Astrocyte (in vitro differentiated cells and primary cell): ENCODE measurements at regions not wholly inside any gene's neighbourhood (a gene's known extent, or its start where the extent isn't known, plus 50 kb on each side); places are given as distances from the start of the nearest gene placed in this dataset.

ENCODE experiments used
- DNase-seq: peaks from one replicate; pipeline ENCODE4 v3.0.0-alpha.2; 2010; ENCODE audit warnings: low read depth
- FAIRE-seq: peaks from 2 replicates; lab custom pipeline; 2011; peaks lifted over from hg19 to GRCh38; lab: Jason Lieb, UNC
- H2AFZ ChIP-seq: 2 replicates; pipeline ENCODE4 v1.6.0; 2012; ENCODE audit warnings: low read depth, low read length, inconsistent platforms
- H3K27ac ChIP-seq: 2 replicates; pipeline ENCODE4 v1.5.1; 2011; ENCODE audit warnings: low read depth, low read length, inconsistent platforms
- H3K27me3 ChIP-seq: 2 replicates; pipeline ENCODE4 v1.6.0; 2011; ENCODE audit warnings: low read length, inconsistent platforms; ENCODE audit not compliant: insufficient read depth
- H3K36me3 ChIP-seq: 2 replicates; pipeline ENCODE4 v1.5.1; 2011; ENCODE audit warnings: low read length, inconsistent platforms; ENCODE audit not compliant: insufficient read depth
- H3K4me1 ChIP-seq: 2 replicates; pipeline ENCODE4 v1.5.1; 2011; ENCODE audit warnings: low read length, inconsistent platforms; ENCODE audit not compliant: insufficient read depth
- H3K4me2 ChIP-seq: 2 replicates; pipeline ENCODE4 v1.6.0; 2012; ENCODE audit warnings: low read length, inconsistent platforms
- H3K4me3 ChIP-seq: 2 replicates; pipeline ENCODE4 v1.5.1; 2011; ENCODE audit warnings: low read depth, mild to moderate bottlenecking, low read length, inconsistent platforms; ENCODE audit not compliant: insufficient read depth
- H3K79me2 ChIP-seq: 2 replicates; pipeline ENCODE4 v1.6.0; 2012; ENCODE audit warnings: mild to moderate bottlenecking, low read length, inconsistent platforms; ENCODE audit not compliant: insufficient read depth
- H3K9ac ChIP-seq: 2 replicates; pipeline ENCODE4 v1.6.0; 2012; ENCODE audit warnings: mild to moderate bottlenecking, low read length, inconsistent platforms
- H3K9me3 ChIP-seq: 2 replicates; pipeline ENCODE4 v1.5.1; 2012; ENCODE audit warnings: low read depth, mild to moderate bottlenecking, low read length, inconsistent platforms; ENCODE audit not compliant: insufficient read depth
- H4K20me1 ChIP-seq: 2 replicates; pipeline ENCODE4 v1.6.0; 2012; ENCODE audit warnings: low read length, inconsistent platforms; ENCODE audit not compliant: insufficient read depth
- H3K27ac Mint-ChIP-seq: one replicate; pipeline ENCODE4 v1.8.0; 2021; ENCODE audit warnings: mild to moderate bottlenecking, mixed read lengths; ENCODE audit not compliant: unreplicated experiment
- H3K27me3 Mint-ChIP-seq: one replicate; pipeline ENCODE4 v1.8.0; 2021; ENCODE audit warnings: low read depth, mixed read lengths; ENCODE audit not compliant: unreplicated experiment
- H3K36me3 Mint-ChIP-seq: one replicate; pipeline ENCODE4 v1.8.0; 2021; ENCODE audit warnings: low read depth, mixed read lengths; ENCODE audit not compliant: unreplicated experiment
- H3K4me1 Mint-ChIP-seq: one replicate; pipeline ENCODE4 v1.8.0; 2021; ENCODE audit warnings: low read depth, mixed read lengths; ENCODE audit not compliant: unreplicated experiment
- H3K4me3 Mint-ChIP-seq: one replicate; pipeline ENCODE4 v1.8.0; 2021; ENCODE audit warnings: mild to moderate bottlenecking, moderate library complexity, mixed read lengths; ENCODE audit not compliant: unreplicated experiment
- H3K9me3 Mint-ChIP-seq: one replicate; pipeline ENCODE4 v1.8.0; 2021; ENCODE audit warnings: mild to moderate bottlenecking, mixed read lengths; ENCODE audit not compliant: unreplicated experiment
- CTCF ChIP-seq: IDR thresholded peaks from 2 replicates; pipeline ENCODE4 v1.5.1; 2011; ENCODE audit warnings: low read depth, mild to moderate bottlenecking, inconsistent platforms, low read length, moderate library complexity; ENCODE audit not compliant: insufficient read depth
- EZH2 ChIP-seq: IDR thresholded peaks from 2 replicates; pipeline ENCODE4 v1.6.1; 2012; ENCODE audit warnings: mild to moderate bottlenecking, low read length, inconsistent platforms; ENCODE audit not compliant: insufficient read depth

DNA sequence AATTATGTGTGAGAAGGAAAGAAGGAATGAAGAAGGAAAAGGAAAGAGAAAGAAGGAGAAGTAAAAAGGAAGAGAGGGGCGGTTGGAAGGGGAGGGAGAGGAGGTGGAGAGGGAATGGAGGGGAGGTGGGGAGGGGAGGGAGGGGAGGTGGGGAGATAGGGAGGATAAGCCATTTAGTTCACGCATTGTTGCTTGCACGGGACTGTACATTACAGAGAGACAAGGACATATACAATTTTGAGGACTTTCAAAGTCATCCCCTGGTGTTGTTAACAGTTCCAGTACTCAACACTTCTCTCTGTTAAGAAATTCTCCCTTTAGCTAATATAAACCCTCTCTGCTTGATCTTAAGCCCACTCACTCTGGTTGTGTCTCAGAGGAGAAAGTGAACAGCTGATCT is 312.5 kb downstream of the GRIN2B start:
- Histone ChIP-seq H3K4me3 (no peak overlapping the region), H3K27me3 (no peaks in the 10 kb centered on the region), H3K9ac (no peak overlapping the region), H4K20me1 (no peaks in the 10 kb centered on the region), H3K36me3 (no peaks in the 10 kb centered on the region), H3K9me3 (no peaks in the 10 kb centered on the region), H2AFZ (no peak overlapping the region), H3K27ac (no peak overlapping the region), H3K4me2 (no peak overlapping the region), H3K4me1 (no peaks in the 10 kb centered on the region), H3K79me2 (no peaks in the 10 kb centered on the region)
- TF ChIP-seq CTCF (no peak), EZH2 (no peak)
- FAIRE-seq (no peak), DNase-seq (no peak)
- Mint-ChIP-seq H3K27ac (no peak overlapping the region), H3K4me3 (no peak overlapping the region), H3K27me3 (peaks cover 14% of the 10 kb centered on the region), H3K9me3 (no peaks in the 10 kb centered on the region), H3K4me1 (no peaks in the 10 kb centered on the region), H3K36me3 (no peaks in the 10 kb centered on the region)

DNA sequence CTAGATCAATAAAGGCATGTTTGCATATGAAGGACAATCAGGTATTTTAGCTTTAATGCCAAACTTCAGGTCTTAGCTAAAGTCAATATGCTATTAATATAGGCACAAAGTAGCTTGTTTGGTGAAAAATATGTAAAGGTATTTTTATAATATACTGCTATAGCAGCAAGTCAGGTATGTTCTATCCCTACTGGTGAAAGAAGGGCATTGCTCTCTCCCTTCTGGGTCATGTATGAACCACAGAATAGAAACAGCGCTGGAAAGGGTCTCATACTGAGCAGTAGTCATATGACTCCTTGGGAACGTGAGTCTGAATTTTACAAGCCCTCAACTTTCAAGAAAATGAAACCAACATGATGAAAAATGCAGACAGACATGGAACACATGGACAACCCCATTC is 314.6 kb downstream of the GRIN2B start:
- no peaks in the 10 kb centered on the region for H3K36me3 ChIP-seq
- H3K27ac ChIP-seq, result no peak overlapping the region
- H3K9ac ChIP-seq, result no peak overlapping the region
- Mint-ChIP-seq H3K4me3 (no peak overlapping the region), H3K4me1 (no peaks in the 10 kb centered on the region), H3K27me3 (peaks cover 10% of the 10 kb centered on the region), H3K36me3 (no peaks in the 10 kb centered on the region), H3K9me3 (no peaks in the 10 kb centered on the region), H3K27ac (no peak overlapping the region)
- TF ChIP-seq CTCF (no peak), EZH2 (no peak)
- no peaks in the 10 kb centered on the region for H4K20me1 ChIP-seq
- H3K4me2 ChIP-seq, result no peak overlapping the region
- H3K4me3 ChIP-seq, result no peak overlapping the region
- H3K27me3 ChIP-seq, result no peaks in the 10 kb centered on the region
- DNase-seq (no peak), FAIRE-seq (no peak)
- no peaks in the 10 kb centered on the region for H3K79me2 ChIP-seq
- H3K4me1 ChIP-seq, result no peaks in the 10 kb centered on the region
- no peaks in the 10 kb centered on the region for H3K9me3 ChIP-seq
- no peak overlapping the region for H2AFZ ChIP-seq

DNA sequence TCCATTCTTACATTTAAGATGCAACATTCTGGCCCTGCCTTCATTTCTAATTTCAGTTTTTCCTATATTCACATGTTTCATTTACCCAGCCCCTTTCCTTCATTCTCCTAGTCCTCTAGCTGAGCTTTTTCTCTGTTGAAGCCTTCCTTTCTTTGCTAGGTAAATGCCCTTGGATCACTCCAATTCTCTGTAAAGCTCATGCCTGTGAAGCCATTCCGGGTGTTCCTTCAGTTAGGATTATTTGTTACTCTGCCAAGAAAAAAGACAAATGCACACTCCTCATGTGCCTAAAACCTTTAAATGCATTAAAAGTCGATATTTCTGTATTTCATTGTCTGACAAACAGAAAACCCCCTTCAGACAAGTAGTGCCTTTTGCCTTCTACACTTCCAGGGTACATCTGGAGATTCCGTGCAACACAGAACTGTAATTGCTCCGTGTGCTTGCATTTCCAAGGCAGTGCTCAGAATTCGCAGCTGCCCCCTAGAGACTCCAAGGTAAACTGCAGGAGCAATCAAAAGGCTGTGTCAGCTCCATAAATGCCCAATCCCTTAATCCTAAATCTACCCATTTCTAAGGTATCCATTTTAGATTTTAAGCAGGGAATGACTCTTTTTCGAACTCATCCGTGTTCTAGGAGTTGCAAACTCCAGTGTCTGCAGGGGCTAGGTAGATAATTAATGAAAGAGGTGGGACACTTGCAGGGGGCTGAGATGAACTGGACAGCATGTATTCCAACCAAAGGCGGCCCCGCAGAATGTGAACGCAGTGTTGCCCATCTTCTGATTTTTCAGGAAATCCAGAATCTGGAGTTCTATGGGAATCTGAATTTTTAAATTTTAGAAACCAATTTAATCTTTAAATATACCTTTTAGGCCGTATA is 320.2 kb downstream of the GRIN2B start:
- no peak for TF ChIP-seq EZH2
- peak; percentile 70 for TF ChIP-seq CTCF
- no peaks in the 10 kb centered on the region for H3K9me3 Mint-ChIP-seq
- H3K4me1 ChIP-seq, result no peaks in the 10 kb centered on the region
- no peak overlapping the region for H3K4me3 ChIP-seq
- H2AFZ ChIP-seq, result no peak overlapping the region
- no peaks in the 10 kb centered on the region for H4K20me1 ChIP-seq
- no peak overlapping the region for H3K4me2 ChIP-seq
- H3K36me3 ChIP-seq, result no peaks in the 10 kb centered on the region
- H3K27ac Mint-ChIP-seq, result no peak overlapping the region
- no peaks in the 10 kb centered on the region for H3K27me3 ChIP-seq
- no peak overlapping the region for H3K27ac ChIP-seq
- H3K4me3 Mint-ChIP-seq, result no peak overlapping the region
- peaks cover 10% of the 10 kb centered on the region for H3K4me1 Mint-ChIP-seq
- FAIRE-seq, result no peak
- H3K9me3 ChIP-seq, result no peaks in the 10 kb centered on the region
- H3K27me3 Mint-ChIP-seq, result peaks cover 10% of the 10 kb centered on the region
- no peaks in the 10 kb centered on the region for H3K79me2 ChIP-seq
- DNase-seq, result peak; percentile 10
- H3K36me3 Mint-ChIP-seq, result no peaks in the 10 kb centered on the region
- no peak overlapping the region for H3K9ac ChIP-seq
